Cerebellar cortex (tissue), 1 donor: ENCODE measurements at regions not wholly inside any gene's neighbourhood (a gene's known extent, or its start where the extent isn't known, plus 50 kb on each side); places are given as distances from the start of the nearest gene placed in this dataset.
"Not testable (repeated sequence)": the region's sequence is repeated elsewhere in the genome, so short reads cannot be mapped to it uniquely, and the experiment has no call there.

Experiments used
- DNase-seq: peaks from one replicate; pipeline ENCODE4 v3.0.0-alpha.2; 2015; ENCODE audit warnings: low spot score

DNA sequence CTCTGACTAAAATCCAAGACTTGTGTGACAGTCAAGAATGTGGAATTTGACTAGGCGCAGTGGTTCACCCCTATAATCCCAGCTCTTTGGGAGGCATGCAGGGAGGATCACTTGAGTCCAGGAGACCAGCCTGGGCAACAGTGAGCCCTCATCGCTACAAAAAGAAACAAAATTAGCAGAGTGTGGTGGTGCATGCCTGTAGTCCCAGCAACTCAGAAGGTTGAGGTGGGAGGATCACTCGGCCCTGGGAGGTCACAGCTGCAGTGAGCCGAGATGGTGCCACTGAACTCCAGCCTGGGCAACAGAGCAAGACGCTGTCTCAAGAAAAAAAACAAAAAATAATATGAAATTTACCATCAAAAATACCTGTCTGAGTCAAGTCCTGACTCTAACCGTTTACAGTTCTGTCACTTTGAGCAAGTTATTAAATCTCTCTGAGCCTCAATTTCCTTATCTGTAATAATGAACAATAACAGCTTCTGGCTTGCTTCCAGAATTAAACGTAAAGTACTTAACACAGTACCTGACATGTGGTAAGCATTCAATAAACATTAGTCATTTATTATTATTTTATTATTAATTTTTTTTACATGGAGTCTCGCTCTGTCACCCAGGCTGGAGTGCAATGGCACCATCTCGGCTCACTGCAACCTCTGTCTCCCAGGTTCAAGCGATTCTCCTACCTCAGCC is 204.6 kb upstream of the TSC22D1 start:
- no peak for DNase-seq

DNA sequence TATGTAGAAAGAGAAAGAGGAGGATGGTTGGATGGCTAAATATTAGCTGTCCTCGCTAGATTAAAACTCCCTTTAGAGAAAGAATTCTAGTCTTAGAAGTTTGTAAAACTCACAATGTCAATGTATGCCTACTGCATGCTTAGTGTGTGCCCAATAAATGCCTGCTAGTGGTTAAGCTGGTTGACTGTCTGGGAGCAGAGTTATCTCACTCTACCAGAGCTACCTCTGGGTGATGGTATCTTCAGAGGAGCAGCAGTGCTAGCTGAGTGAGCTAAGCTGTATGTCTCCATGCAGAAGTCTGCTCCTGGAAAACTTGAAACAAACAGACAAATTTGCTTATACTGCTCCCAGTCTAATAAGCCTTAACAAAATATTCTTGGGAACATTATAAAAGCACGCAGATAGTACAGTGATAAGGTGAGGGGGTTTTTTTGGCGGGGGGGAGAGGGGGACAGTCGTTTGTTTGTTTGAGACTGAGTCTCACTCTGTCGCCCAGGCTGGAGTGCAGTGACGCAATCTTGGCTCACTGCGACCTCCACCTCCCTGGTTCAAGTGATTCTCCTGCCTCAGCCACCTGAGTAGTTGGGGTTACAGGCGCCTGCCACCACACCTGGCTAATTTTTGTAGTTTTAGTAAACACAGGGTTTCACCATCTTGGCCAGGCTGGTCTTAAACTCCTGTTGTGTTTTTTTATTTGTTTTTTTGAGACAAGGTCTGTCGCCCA is 202.8 kb upstream of the TSC22D1 start:
- DNase-seq: no peak

- DNase-seq: not testable (repeated sequence)
These were observed 199.2 kb upstream of the TSC22D1 start for GRCh38 chr13:44775290-44775689.

GRCh38 chr13:44770951-44771350 is 194.8 kb upstream of the TSC22D1 start:
- DNase-seq: no peak

DNA sequence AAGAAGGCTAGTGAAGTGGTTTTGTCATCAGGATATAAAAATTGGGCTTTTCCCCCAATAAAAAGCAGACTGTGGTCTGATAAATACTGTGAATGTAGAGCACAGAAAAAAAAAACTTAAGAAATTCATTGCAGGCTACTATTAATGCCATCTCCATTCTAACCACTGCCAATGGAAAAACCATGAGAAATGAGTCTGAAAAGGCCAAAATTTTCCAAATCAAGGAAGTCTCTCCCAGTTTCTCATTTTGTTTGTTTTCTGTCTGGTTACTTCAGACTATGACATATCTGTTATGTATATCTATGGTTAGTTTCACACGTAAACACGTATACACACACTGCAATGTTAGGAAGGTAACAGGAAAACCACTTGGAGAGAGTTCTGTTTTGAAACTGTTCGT is 193.6 kb upstream of the TSC22D1 start:
- DNase-seq: no peak

DNA sequence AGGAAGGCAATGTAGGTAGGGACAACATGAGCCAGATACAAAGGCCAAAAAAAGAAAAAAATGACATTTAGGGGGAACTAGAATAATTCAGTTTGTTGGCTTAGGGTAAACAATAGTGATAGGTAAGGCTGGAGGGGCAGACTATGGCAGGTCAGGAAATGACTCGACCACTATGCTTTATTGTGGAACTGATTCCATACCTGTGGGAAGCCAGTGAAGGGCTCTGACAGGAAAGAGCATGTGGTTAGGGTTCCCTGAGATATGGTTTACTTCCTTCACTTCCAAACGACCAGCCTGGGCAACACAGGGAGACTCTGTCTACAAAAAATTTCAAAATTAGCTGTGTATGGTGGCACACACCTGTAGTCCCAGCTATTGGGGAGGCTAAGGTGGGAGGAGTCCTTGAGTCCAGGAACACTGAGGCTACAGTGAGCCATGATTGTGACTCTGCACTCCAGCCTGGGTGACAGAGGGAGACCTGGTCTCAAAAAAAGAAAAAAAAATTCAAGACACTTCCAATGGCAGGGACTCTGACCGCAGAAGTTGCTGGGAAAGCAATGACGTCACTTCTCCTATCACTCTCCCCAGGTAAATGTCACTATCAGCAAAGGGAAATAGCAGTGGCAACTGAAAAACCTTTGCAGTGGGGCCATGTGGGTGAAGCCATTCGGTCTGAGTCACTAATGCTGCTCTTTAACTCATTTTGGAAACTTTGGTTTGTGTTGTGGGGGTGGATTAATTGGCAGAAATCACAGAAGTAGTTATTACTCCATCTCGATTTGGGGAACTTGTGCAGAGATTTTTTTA is 192.8 kb upstream of the TSC22D1 start:
- no peak for DNase-seq

GRCh38 chr13:44768239-44768638 is 192.1 kb upstream of the TSC22D1 start:
- no peak for DNase-seq

GRCh38 chr13:44765001-44765471 is 188.9 kb upstream of the TSC22D1 start:
- DNase-seq: no peak

- DNase-seq: no peak
These were observed 188.2 kb upstream of the TSC22D1 start for GRCh38 chr13:44764302-44764692.

GRCh38 chr13:44763615-44764301 is 187.6 kb upstream of the TSC22D1 start:
- no peak for DNase-seq

- no peak for DNase-seq
These were observed 186.8 kb upstream of the TSC22D1 start for GRCh38 chr13:44762911-44763310.

GRCh38 chr13:44760434-44760833 is 184.3 kb upstream of the TSC22D1 start:
- DNase-seq: no peak

- DNase-seq: no peak
These were observed 183.5 kb upstream of the TSC22D1 start for GRCh38 chr13:44759384-44760360.

DNA sequence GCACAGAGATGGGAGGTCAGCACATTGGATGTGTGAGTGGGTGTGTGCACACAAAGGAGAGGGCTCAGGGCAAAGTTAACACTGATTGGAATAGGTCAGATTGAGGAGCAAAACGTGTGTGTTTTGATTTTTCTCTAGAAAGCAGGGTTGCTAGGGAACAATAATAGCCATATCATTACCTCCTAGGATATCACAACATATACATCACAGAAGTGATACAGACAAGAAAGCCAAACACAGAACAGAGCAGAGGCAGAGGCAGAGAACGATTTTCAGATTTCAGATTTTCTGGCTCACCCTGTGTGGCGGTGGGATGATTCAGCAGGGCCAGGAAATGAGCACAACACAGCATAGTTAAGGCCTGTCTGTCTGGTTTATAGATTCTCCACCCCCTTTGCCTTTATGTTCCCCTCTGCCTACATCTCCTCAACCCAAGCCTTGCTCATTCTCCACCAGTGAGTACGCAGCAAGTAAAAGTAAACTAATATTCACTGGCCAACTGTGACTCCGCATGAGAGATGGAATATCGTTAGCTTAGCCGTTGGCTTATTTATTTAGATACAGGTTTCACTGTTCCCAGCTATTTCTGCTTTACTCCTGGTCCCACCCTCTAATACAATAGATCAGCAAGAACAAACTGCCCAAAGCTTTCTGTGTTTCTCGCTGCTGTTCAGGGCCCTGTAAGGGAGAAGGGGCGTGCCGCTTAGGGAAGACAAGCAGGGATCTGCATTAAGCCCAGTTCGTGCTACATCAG is 182.7 kb upstream of the TSC22D1 start:
- no peak for DNase-seq

DNA sequence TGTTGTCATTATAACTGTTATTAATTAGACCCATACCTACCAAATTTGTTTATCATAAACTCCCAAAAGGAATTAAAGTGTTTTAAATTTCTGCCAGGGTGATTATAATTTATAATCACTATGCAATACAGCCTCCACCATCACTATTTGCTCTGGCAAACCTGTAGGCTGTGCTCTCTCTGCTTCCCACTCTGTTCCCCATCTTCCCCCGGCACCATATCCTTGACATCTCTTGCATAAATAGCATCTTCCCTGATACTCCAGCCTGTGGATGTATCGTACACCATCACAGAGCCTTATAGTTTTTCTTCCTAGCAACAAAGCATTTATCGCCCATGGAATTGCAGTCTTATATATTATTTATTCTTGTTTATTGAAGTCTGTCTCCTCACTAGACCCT is 181.5 kb upstream of the TSC22D1 start:
- no peak for DNase-seq

DNA sequence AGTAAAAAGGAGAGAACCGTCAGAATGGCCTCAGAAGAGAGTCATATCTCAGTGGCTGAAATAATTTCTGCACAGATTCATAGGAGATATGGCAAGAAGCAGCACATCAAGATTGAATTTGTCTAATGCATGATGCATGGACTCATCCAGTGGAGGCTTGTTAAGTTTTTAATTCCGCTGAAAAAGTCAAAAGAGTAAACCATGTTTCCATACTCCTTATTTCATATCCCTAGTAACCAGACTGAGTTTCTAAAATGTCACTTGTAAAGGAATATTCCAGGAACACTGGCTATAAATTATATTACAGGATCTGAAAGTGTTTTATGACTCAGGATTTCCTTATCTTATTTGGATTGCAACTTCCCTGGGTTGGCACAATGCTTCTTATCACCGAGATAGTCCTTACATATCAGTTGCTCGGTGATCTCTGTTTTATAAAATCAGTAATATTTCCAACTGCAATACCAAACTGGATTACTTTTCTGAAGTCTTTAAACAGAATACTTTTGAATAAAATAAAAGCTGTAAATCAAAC is 180.2 kb upstream of the TSC22D1 start:
- no peak for DNase-seq

GRCh38 chr13:44755872-44756271 is 179.7 kb upstream of the TSC22D1 start:
- no peak for DNase-seq

DNA sequence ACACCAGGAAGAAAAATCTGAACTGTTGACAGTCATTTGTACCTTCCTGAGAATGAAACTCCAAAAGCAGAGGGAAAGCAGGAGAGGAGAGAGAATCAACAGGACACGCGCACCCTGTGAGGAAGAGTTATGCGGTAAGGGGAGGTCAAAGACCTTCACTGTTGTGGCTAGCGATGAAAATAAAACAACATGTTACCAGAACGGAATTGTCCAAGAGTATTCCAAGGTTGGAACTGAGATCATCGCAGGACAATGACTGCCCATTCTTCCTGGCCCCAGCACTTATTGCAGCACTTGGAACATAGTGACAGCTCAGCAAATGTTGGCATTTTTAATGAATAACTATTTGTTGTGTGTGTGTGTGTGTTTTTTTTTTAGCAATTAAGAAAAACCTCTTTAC is 176.0 kb upstream of the TSC22D1 start:
- no peak for DNase-seq

DNA sequence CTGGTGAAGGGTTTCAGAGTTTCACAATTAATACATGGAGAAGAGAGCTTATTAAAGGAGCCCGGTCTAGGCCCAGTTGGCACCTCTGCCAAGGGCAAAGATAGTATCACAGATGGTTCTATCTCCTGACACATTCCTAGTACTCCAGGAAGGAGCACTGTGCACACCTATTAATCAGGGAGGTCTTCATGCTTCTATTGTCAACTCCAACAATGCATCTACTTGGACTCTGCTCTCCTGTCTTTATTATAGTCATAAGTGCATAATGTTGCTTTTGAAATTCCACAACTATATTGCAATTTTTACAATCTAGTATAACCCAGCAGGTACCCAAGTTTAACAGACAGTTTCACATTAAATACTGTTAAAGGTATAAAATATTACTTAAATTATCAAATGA is 174.5 kb upstream of the TSC22D1 start:
- DNase-seq: no peak

DNA sequence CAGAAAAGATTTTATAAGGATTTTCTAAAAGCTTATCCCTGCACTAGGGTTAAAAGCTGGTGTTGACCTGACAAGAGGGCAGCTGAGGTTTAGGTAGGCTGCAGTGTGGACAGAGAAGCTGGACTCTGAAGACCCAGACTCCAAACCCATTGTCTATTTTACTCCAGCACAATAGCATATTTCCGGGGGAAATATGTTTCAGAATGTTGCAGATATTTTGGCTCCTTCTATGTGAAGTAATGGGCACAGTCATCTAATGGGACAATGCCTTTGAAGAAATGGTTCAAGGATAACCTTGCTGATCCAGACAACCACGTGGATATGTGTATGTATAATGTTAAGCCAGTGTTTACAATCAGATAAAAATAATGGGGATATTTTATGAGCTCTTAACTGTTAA is 173.8 kb upstream of the TSC22D1 start:
- no peak for DNase-seq
